ENCODE measurements at regions not wholly inside any gene's neighbourhood (a gene's known extent, or its start where the extent isn't known, plus 50 kb on each side); places are given as distances from the start of the nearest gene placed in this dataset.
A peak's percentile ranks its signal among the peaks of the same experiment; 100 is the strongest.

GRCh38 chrX:74251006-74251930 is 52.7 kb upstream of the ZCCHC13 start:
- Histone ChIP-seq H3K27ac (peak overlapping the region in 1 of 2 donors; percentile 41), H3K4me3 (no peak overlapping the region), H3K4me1 (no peaks in the 10 kb centered on the region), H3K36me3 (no peaks in the 10 kb centered on the region), H3K9me3 (no peaks in the 10 kb centered on the region), H3K27me3 (no peaks in the 10 kb centered on the region)
- intact Hi-C loops (cut with DNase I; ENCODE audit: low total_unique reads): no loop called here
- DNase-seq: no peak
- TF ChIP-seq CTCF (IDR thresholded peaks at IDR 0.05): no peak
- no peak for TF ChIP-seq POLR2A (IDR thresholded peaks at IDR 0.05)

- Histone ChIP-seq H3K27ac (peak overlapping the region in 1 of 2 donors; percentile 41), H3K9me3 (no peaks in the 10 kb centered on the region), H3K27me3 (no peaks in the 10 kb centered on the region), H3K36me3 (no peaks in the 10 kb centered on the region), H3K4me3 (no peak overlapping the region), H3K4me1 (no peaks in the 10 kb centered on the region)
- no peak for DNase-seq
- TF ChIP-seq POLR2A (IDR thresholded peaks at IDR 0.05): no peak
- no peak for TF ChIP-seq CTCF (IDR thresholded peaks at IDR 0.05)
- intact Hi-C loops (cut with DNase I; ENCODE audit: low total_unique reads): no loop called here
These were observed 53.4 kb upstream of the ZCCHC13 start for GRCh38 chrX:74250574-74250973.

GRCh38 chrX:74249963-74250362 is 54.0 kb upstream of the ZCCHC13 start:
- DNase-seq: no peak
- Histone ChIP-seq H3K27ac (no peak overlapping the region), H3K4me3 (no peak overlapping the region), H3K9me3 (no peaks in the 10 kb centered on the region), H3K36me3 (no peaks in the 10 kb centered on the region), H3K4me1 (no peaks in the 10 kb centered on the region), H3K27me3 (no peaks in the 10 kb centered on the region)
- TF ChIP-seq POLR2A (IDR thresholded peaks at IDR 0.05) (no peak), CTCF (IDR thresholded peaks at IDR 0.05) (no peak)
- intact Hi-C loops (cut with DNase I; ENCODE audit: low total_unique reads): no loop called here

GRCh38 chrX:74248889-74249288 is 55.1 kb upstream of the ZCCHC13 start:
- no peak for DNase-seq
- Histone ChIP-seq H3K4me1 (no peaks in the 10 kb centered on the region), H3K9me3 (no peaks in the 10 kb centered on the region), H3K36me3 (no peaks in the 10 kb centered on the region), H3K27me3 (no peaks in the 10 kb centered on the region), H3K4me3 (no peak overlapping the region), H3K27ac (no peak overlapping the region)
- TF ChIP-seq POLR2A (IDR thresholded peaks at IDR 0.05) (no peak), CTCF (IDR thresholded peaks at IDR 0.05) (no peak)
- intact Hi-C loops (cut with DNase I; ENCODE audit: low total_unique reads): no loop called here

- TF ChIP-seq POLR2A (IDR thresholded peaks at IDR 0.05) (no peak), CTCF (IDR thresholded peaks at IDR 0.05) (no peak)
- no peak overlapping the region for H3K4me3 ChIP-seq
- DNase-seq: no peak
- H3K27me3 ChIP-seq: no peaks in the 10 kb centered on the region
- H3K4me1 ChIP-seq: no peaks in the 10 kb centered on the region
- H3K27ac ChIP-seq: no peak overlapping the region
- intact Hi-C loops (cut with DNase I; ENCODE audit: low total_unique reads): no loop called here
- no peaks in the 10 kb centered on the region for H3K36me3 ChIP-seq
- no peaks in the 10 kb centered on the region for H3K9me3 ChIP-seq
These were observed 57.5 kb upstream of the ZCCHC13 start for GRCh38 chrX:74246524-74246923.
